Sigmoid colon (tissue), 4 donors: ENCODE measurements at regions not wholly inside any gene's neighbourhood (a gene's known extent, or its start where the extent isn't known, plus 50 kb on each side); places are given as distances from the start of the nearest gene placed in this dataset.

Experiments
- EP300 ChIP-seq, 4 donors: sonication (generic); formaldehyde crosslinking; IDR thresholded peaks; one replicate each; pipeline ENCODE4 v1.6.1; 2017; ENCODE audit warnings: antibody characterized with exemption in 4 of 4
- TF ChIP-seq, protein P1 (sequence below), 4 experiments: fragments of 450-650 bp in 3 of 4; fragments of 200-600 bp in 1 of 4; IDR thresholded peaks; one replicate each; pipeline ENCODE4 v1.5.1; 2016 to 2019; ENCODE audit warnings: antibody characterized with exemption in 4 of 4, mild to moderate bottlenecking in 3 of 4, moderate library complexity in 2 of 4

GRCh38 chr4:165689159-165689558 is 183.9 kb upstream of the TLL1 start:
- TF ChIP-seq, protein P1, sequence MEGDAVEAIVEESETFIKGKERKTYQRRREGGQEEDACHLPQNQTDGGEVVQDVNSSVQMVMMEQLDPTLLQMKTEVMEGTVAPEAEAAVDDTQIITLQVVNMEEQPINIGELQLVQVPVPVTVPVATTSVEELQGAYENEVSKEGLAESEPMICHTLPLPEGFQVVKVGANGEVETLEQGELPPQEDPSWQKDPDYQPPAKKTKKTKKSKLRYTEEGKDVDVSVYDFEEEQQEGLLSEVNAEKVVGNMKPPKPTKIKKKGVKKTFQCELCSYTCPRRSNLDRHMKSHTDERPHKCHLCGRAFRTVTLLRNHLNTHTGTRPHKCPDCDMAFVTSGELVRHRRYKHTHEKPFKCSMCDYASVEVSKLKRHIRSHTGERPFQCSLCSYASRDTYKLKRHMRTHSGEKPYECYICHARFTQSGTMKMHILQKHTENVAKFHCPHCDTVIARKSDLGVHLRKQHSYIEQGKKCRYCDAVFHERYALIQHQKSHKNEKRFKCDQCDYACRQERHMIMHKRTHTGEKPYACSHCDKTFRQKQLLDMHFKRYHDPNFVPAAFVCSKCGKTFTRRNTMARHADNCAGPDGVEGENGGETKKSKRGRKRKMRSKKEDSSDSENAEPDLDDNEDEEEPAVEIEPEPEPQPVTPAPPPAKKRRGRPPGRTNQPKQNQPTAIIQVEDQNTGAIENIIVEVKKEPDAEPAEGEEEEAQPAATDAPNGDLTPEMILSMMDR (IDR thresholded peaks at IDR 0.05) = no peak
- TF ChIP-seq EP300 (IDR thresholded peaks at IDR 0.05) = no peak
